Breast epithelium (tissue), 3 donors: ENCODE measurements at regions not wholly inside any gene's neighbourhood (a gene's known extent, or its start where the extent isn't known, plus 50 kb on each side); places are given as distances from the start of the nearest gene placed in this dataset.

Source experiments
- POLR2A ChIP-seq: fragments of 450-650 bp; IDR thresholded peaks from one replicate; pipeline ENCODE4 v1.6.1; 2016; ENCODE audit warnings: antibody characterized with exemption, mild to moderate bottlenecking, moderate library complexity
- TF ChIP-seq, protein P1 (sequence below), 3 donors: fragments of 450-650 bp; IDR thresholded peaks; one replicate each; pipeline ENCODE4 v1.5.1; 2016 to 2017; ENCODE audit warnings: antibody characterized with exemption in 3 of 3, mild to moderate bottlenecking in 3 of 3, moderate library complexity in 3 of 3

DNA sequence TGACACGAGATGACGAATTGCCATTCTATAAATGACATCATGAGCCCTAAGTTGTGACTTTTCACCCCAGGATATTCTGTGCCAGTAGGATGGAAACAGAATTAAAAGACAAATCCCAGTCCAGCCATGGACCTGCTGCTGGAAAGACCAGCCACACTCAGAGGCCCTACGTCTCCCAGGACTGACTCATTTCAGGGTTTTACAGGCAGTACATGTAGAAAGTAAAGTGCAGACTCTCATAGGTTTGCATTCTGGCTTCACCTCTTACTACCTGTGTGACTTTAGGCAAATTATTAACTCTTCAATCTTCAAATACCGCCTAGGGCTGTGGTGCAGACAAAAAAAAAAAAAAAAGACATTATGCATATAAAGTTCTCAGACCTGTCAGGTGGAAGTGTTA is 188.8 kb downstream of the NEBL start:
- TF ChIP-seq, protein P1, sequence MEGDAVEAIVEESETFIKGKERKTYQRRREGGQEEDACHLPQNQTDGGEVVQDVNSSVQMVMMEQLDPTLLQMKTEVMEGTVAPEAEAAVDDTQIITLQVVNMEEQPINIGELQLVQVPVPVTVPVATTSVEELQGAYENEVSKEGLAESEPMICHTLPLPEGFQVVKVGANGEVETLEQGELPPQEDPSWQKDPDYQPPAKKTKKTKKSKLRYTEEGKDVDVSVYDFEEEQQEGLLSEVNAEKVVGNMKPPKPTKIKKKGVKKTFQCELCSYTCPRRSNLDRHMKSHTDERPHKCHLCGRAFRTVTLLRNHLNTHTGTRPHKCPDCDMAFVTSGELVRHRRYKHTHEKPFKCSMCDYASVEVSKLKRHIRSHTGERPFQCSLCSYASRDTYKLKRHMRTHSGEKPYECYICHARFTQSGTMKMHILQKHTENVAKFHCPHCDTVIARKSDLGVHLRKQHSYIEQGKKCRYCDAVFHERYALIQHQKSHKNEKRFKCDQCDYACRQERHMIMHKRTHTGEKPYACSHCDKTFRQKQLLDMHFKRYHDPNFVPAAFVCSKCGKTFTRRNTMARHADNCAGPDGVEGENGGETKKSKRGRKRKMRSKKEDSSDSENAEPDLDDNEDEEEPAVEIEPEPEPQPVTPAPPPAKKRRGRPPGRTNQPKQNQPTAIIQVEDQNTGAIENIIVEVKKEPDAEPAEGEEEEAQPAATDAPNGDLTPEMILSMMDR (IDR thresholded peaks at IDR 0.05) = no peak
- no peak for TF ChIP-seq POLR2A
